Smooth muscle cell (in vitro differentiated cells): ENCODE measurements at regions not wholly inside any gene's neighbourhood (a gene's known extent, or its start where the extent isn't known, plus 50 kb on each side); places are given as distances from the start of the nearest gene placed in this dataset.

Experiments used
- DNase-seq: peaks from one replicate; lab custom pipeline; 2025; ENCODE audit not compliant: unreplicated experiment; lab: John Stamatoyannopoulos, UW
- H2AFZ ChIP-seq: fragments of 200-600 bp; sonication (generic); 2 replicates; pipeline ENCODE4 v1.6.0; 2016; ENCODE audit warnings: antibody characterized with exemption, low read depth, mild to moderate bottlenecking
- H3F3A ChIP-seq: fragments of 200-600 bp; sonication (generic); 2 replicates; pipeline ENCODE4 v1.6.0; 2017; ENCODE audit warnings: antibody characterized with exemption, low read depth
- H3K27ac ChIP-seq: fragments of 200-600 bp; sonication (generic); 2 replicates; pipeline ENCODE4 v1.5.1; 2016; ENCODE audit warnings: low read depth, mild to moderate bottlenecking
- H3K27me3 ChIP-seq: fragments of 200-600 bp; sonication (generic); 2 replicates; pipeline ENCODE4 v1.6.1; 2016; ENCODE audit warnings: low read depth, mild to moderate bottlenecking
- H3K36me3 ChIP-seq: fragments of 200-600 bp; sonication (generic); 2 replicates; pipeline ENCODE4 v1.5.1; 2016; ENCODE audit warnings: low read depth
- H3K4me1 ChIP-seq: fragments of 200-600 bp; sonication (generic); 2 replicates; pipeline ENCODE4 v1.5.1; 2016; ENCODE audit warnings: low read depth
- H3K4me2 ChIP-seq: fragments of 200-600 bp; sonication (generic); 2 replicates; pipeline ENCODE4 v1.6.0; 2016; ENCODE audit warnings: mild to moderate bottlenecking
- H3K4me3 ChIP-seq: fragments of 200-600 bp; sonication (generic); 2 replicates; pipeline ENCODE4 v1.5.1; 2016; ENCODE audit warnings: mild to moderate bottlenecking
- H3K79me2 ChIP-seq: fragments of 200-600 bp; sonication (generic); 2 replicates; pipeline ENCODE4 v1.6.0; 2016; ENCODE audit warnings: low read depth, mild to moderate bottlenecking
- H3K9ac ChIP-seq: fragments of 200-600 bp; sonication (generic); 2 replicates; pipeline ENCODE4 v1.6.0; 2016; ENCODE audit warnings: low read depth
- H3K9me3 ChIP-seq: fragments of 200-600 bp; sonication (generic); replicated peaks from 2 replicates; pipeline ENCODE4 v1.5.1; 2016; ENCODE audit warnings: low read depth
- H4K20me1 ChIP-seq: fragments of 200-600 bp; sonication (generic); 2 replicates; pipeline ENCODE4 v1.6.0; 2016; ENCODE audit warnings: low read depth
- WGBS: methylation state at CpG from one replicate; pipeline ENCODE4 v1.1.7; 2016; ENCODE audit warnings: low lambda C conversion rate; 5-methylcytosine and 5-hydroxymethylcytosine counted together
- TF ChIP-seq, protein P1 (sequence below): fragments of 200-600 bp; sonication (generic); IDR thresholded peaks from 2 replicates; pipeline ENCODE4 v1.5.1; 2017; ENCODE audit warnings: borderline replicate concordance, mild to moderate bottlenecking, antibody characterized with exemption; ENCODE audit not compliant: insufficient read depth, poor library complexity, severe bottlenecking

DNA sequence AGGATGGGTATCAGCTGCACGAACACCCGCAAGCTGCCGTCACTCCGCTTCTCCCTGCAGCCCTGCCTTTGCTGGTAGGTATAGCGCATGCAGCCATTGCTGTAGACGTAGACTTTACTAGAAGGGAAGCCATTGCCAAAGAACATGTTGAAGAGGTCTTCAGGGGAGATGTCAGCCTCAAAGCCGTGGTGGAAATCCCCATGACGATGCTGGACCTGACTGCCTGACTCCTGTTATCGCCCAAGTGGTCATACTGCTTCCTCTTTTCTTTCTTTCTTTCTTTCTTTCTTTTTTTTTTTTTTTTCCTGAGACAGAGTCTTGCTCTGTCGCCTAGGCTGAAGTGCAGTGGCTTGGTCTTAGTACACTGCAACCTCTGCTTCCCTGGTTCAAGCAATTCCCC is 68.7 kb upstream of the SPRED2 start:
- no peaks in the 10 kb centered on the region for H3K4me1 ChIP-seq
- H3K79me2 ChIP-seq: no peaks in the 10 kb centered on the region
- WGBS: 97% methylated on average over 10 of the region's 10 CpGs
- no peak overlapping the region for H3K4me3 ChIP-seq
- no peaks in the 10 kb centered on the region for H3K9me3 ChIP-seq
- TF ChIP-seq, protein P1, sequence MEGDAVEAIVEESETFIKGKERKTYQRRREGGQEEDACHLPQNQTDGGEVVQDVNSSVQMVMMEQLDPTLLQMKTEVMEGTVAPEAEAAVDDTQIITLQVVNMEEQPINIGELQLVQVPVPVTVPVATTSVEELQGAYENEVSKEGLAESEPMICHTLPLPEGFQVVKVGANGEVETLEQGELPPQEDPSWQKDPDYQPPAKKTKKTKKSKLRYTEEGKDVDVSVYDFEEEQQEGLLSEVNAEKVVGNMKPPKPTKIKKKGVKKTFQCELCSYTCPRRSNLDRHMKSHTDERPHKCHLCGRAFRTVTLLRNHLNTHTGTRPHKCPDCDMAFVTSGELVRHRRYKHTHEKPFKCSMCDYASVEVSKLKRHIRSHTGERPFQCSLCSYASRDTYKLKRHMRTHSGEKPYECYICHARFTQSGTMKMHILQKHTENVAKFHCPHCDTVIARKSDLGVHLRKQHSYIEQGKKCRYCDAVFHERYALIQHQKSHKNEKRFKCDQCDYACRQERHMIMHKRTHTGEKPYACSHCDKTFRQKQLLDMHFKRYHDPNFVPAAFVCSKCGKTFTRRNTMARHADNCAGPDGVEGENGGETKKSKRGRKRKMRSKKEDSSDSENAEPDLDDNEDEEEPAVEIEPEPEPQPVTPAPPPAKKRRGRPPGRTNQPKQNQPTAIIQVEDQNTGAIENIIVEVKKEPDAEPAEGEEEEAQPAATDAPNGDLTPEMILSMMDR: no peak
- no peak overlapping the region for H3K27ac ChIP-seq
- no peaks in the 10 kb centered on the region for H3F3A ChIP-seq
- H3K36me3 ChIP-seq: no peaks in the 10 kb centered on the region
- no peak for DNase-seq
- H2AFZ ChIP-seq: no peak overlapping the region
- H4K20me1 ChIP-seq: no peaks in the 10 kb centered on the region
- no peak overlapping the region for H3K4me2 ChIP-seq
- no peaks in the 10 kb centered on the region for H3K27me3 ChIP-seq
- H3K9ac ChIP-seq: no peak overlapping the region

DNA sequence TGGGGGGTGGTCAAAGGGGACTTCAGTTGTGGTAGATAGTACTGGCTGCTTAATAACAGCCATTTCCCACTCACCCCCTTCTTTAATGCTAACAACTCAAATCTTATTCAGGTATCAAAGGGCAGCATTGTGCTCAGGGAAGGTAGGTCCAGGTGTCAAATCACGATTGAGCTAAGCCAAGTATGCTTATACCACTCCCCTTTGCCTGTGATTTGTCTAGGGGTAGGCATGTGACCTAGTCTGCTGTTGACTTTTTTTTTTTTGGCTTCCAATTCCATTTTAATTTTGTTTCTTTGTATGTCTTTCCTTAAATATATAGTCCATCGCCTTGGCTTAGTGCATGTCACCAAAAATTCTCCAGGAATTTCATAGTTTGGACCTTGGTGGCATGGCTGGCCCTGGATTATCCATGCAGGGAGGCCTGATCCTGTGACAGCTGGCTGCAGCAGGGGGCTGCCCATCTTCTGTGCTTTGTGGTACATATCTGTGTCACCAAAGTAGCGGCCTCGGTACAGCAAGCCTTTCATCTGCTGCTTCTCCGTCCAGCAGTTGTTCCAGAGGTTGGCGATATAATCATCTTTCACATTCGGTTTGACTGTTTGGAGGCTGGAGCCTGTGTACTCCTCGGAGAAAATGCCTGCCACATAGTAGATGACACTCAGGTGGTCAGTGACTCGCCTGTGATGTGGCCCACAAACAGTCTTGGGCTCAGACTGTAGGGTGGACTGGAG is 68.1 kb upstream of the SPRED2 start:
- no peaks in the 10 kb centered on the region for H3K79me2 ChIP-seq
- H3K27ac ChIP-seq: no peak overlapping the region
- no peaks in the 10 kb centered on the region for H3K9me3 ChIP-seq
- no peak overlapping the region for H3K4me2 ChIP-seq
- TF ChIP-seq, protein P1: no peak
- no peak overlapping the region for H3K9ac ChIP-seq
- WGBS: 93% methylated on average over 9 of the region's 9 CpGs
- H3K36me3 ChIP-seq: no peaks in the 10 kb centered on the region
- no peaks in the 10 kb centered on the region for H3F3A ChIP-seq
- no peak for DNase-seq
- no peaks in the 10 kb centered on the region for H3K27me3 ChIP-seq
- H2AFZ ChIP-seq: no peak overlapping the region
- no peaks in the 10 kb centered on the region for H4K20me1 ChIP-seq
- no peaks in the 10 kb centered on the region for H3K4me1 ChIP-seq
- no peak overlapping the region for H3K4me3 ChIP-seq

DNA sequence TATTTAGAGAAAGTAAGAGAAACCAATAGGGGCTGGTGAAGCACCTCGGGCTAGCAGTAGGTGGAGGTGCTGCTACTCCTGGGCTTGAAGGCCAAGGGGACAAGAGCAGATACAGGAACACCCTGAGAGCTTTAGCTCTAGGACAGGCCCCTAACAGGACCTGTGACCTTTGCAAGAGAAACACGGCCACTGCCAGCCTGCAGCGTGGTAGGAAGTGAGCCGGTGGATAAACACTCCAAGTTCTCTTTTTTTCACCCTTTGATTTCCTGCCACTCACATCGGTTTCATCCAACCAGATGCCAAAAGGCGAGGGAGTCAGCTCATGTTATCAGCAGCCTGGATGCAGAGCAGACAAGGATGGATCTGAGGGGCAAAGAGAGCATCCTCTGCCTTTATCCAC is 66.8 kb upstream of the SPRED2 start:
- no peak overlapping the region for H3K4me2 ChIP-seq
- no peaks in the 10 kb centered on the region for H3K36me3 ChIP-seq
- no peaks in the 10 kb centered on the region for H3F3A ChIP-seq
- TF ChIP-seq, protein P1: no peak
- H3K79me2 ChIP-seq: no peaks in the 10 kb centered on the region
- H3K27me3 ChIP-seq: no peaks in the 10 kb centered on the region
- no peak overlapping the region for H2AFZ ChIP-seq
- H3K4me1 ChIP-seq: no peaks in the 10 kb centered on the region
- H3K27ac ChIP-seq: no peak overlapping the region
- no peaks in the 10 kb centered on the region for H3K9me3 ChIP-seq
- H4K20me1 ChIP-seq: no peaks in the 10 kb centered on the region
- WGBS: 83% methylated on average over 6 of the region's 6 CpGs
- DNase-seq: no peak
- H3K4me3 ChIP-seq: no peak overlapping the region
- H3K9ac ChIP-seq: no peak overlapping the region

DNA sequence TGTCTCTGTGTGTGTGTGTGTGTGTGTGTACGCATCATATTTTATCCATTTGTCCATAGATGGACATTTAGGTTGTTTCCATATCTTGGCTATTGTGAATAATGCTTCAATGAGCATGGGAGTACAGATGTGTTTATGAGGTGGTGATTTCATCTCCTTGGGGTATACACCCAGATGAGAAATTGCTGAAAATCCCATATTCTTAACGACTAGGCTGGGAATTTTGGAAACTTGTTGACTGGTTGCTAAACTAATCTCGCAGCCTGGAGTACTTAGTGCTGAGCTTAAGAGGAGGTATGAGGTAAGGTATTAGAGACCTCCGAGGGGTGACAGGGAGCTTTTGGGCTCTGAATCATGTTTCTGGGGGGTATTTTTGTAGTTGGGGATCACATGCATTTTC is 66.0 kb upstream of the SPRED2 start:
- Histone ChIP-seq H2AFZ (no peak overlapping the region), H3K4me1 (no peaks in the 10 kb centered on the region), H3K4me3 (no peak overlapping the region), H3K9me3 (no peaks in the 10 kb centered on the region), H3K4me2 (no peak overlapping the region), H3K36me3 (no peaks in the 10 kb centered on the region), H3K79me2 (no peaks in the 10 kb centered on the region), H3K27me3 (no peaks in the 10 kb centered on the region), H4K20me1 (no peaks in the 10 kb centered on the region), H3K9ac (no peak overlapping the region), H3F3A (no peaks in the 10 kb centered on the region), H3K27ac (no peak overlapping the region)
- TF ChIP-seq, protein P1: no peak
- no peak for DNase-seq
- WGBS: 87% methylated on average over 4 of the region's 4 CpGs
